NCI-H1092 treated with DMSO at 0.1 percent for 48 hours (cell line): ENCODE measurements at regions not wholly inside any gene's neighbourhood (a gene's known extent, or its start where the extent isn't known, plus 50 kb on each side); places are given as distances from the start of the nearest gene placed in this dataset.

Experiments
- DNase-seq: peaks from one replicate; lab custom pipeline; 2025; lab: John Stamatoyannopoulos, UW

- no peak for DNase-seq
These were observed 67.6 kb downstream of the NMUR2 start for GRCh38 chr5:152337484-152337883.

- no peak for DNase-seq
These were observed 69.6 kb downstream of the NMUR2 start for GRCh38 chr5:152335461-152335860.

GRCh38 chr5:152332716-152333460 is 72.2 kb downstream of the NMUR2 start:
- DNase-seq, result no peak

GRCh38 chr5:152331718-152332117 is 73.4 kb downstream of the NMUR2 start:
- no peak for DNase-seq

- DNase-seq, result no peak
These were observed 74.1 kb downstream of the NMUR2 start for GRCh38 chr5:152331006-152331405.

GRCh38 chr5:152329761-152330283 is 75.3 kb downstream of the NMUR2 start:
- no peak for DNase-seq

GRCh38 chr5:152329207-152329606 is 75.9 kb downstream of the NMUR2 start:
- DNase-seq, result no peak

- DNase-seq, result no peak
These were observed 89.1 kb downstream of the NMUR2 start for GRCh38 chr5:152315942-152316341.

GRCh38 chr5:152314196-152314829 is 90.8 kb downstream of the NMUR2 start:
- no peak for DNase-seq

- DNase-seq, result no peak
These were observed 95.1 kb downstream of the NMUR2 start for GRCh38 chr5:152309926-152310450.

GRCh38 chr5:152306386-152306785 is 98.7 kb downstream of the NMUR2 start:
- no peak for DNase-seq

GRCh38 chr5:152305525-152305924 is 99.6 kb downstream of the NMUR2 start:
- no peak for DNase-seq

GRCh38 chr5:152303841-152304240 is 101.2 kb downstream of the NMUR2 start:
- DNase-seq, result no peak

GRCh38 chr5:152297866-152298265 is 107.2 kb downstream of the NMUR2 start:
- DNase-seq, result no peak

GRCh38 chr5:152293189-152293588 is 111.9 kb downstream of the NMUR2 start:
- DNase-seq, result no peak

- no peak for DNase-seq
These were observed 114.9 kb downstream of the NMUR2 start for GRCh38 chr5:152290181-152290580.

GRCh38 chr5:152288917-152289595 is 116.0 kb downstream of the NMUR2 start:
- peak; percentile 20 for DNase-seq

GRCh38 chr5:152288499-152288898 is 116.6 kb downstream of the NMUR2 start:
- DNase-seq, result peak; percentile 11

- DNase-seq, result no peak
These were observed 119.3 kb downstream of the NMUR2 start for GRCh38 chr5:152285764-152286163.

GRCh38 chr5:152282331-152282730 is 122.7 kb downstream of the NMUR2 start:
- DNase-seq, result no peak

- DNase-seq, result no peak
These were observed 127.1 kb downstream of the NMUR2 start for GRCh38 chr5:152277936-152278335.

- no peak for DNase-seq
These were observed 130.9 kb downstream of the NMUR2 start for GRCh38 chr5:152274224-152274623.

- DNase-seq, result peak; percentile 19
These were observed 133.7 kb downstream of the NMUR2 start for GRCh38 chr5:152271420-152271819.
